CD4-positive, CD25-positive, alpha-beta regulatory T cell (primary cell): ENCODE measurements at regions not wholly inside any gene's neighbourhood (a gene's known extent, or its start where the extent isn't known, plus 50 kb on each side); places are given as distances from the start of the nearest gene placed in this dataset.

Experiments used
- ATAC-seq, 2 donors: fragments of 150-1000 bp; cut with Tn5 transposase; one replicate each; pipeline ENCODE4 v1.10.0; 2021; ENCODE audit warnings: low read depth in 2 of 2, moderate number of reproducible peaks in 2 of 2, moderate library complexity in 1 of 2
- DNase-seq, 3 donors: peaks; one replicate each; pipeline versions ENCODE4 v3.0.0 to v3.0.0-alpha.2; 2012 to 2022; ENCODE audit warnings: mixed read lengths in 1 of 3
- H3K27ac ChIP-seq: one replicate; pipeline ENCODE4 v1.7.0; 2013; ENCODE audit warnings: mild to moderate bottlenecking, low read length; ENCODE audit not compliant: insufficient read depth, poor library complexity, severe bottlenecking
- H3K27me3 ChIP-seq: one replicate; pipeline ENCODE4 v1.7.0; 2013; ENCODE audit warnings: low read length; ENCODE audit not compliant: control insufficient read depth, insufficient read depth
- H3K36me3 ChIP-seq: one replicate; pipeline ENCODE4 v1.7.0; 2013; ENCODE audit warnings: mild to moderate bottlenecking, low read length, moderate library complexity; ENCODE audit not compliant: control insufficient read depth, insufficient read depth
- H3K4me1 ChIP-seq: 2 replicates; pipeline ENCODE4 v1.7.0; 2013; ENCODE audit warnings: mild to moderate bottlenecking, low read length; ENCODE audit not compliant: insufficient read depth, control insufficient read depth, poor library complexity, severe bottlenecking
- H3K4me3 ChIP-seq: one replicate; pipeline ENCODE4 v1.7.0; 2013; ENCODE audit warnings: low read depth, mild to moderate bottlenecking, low read length, moderate library complexity
- H3K9me3 ChIP-seq, 2 experiments: 1 replicate in 1 of 2; 2 replicates in 1 of 2; pipeline ENCODE4 v1.7.0; 2013; ENCODE audit warnings: low read length in 2 of 2, mild to moderate bottlenecking in 1 of 2, moderate library complexity in 1 of 2; ENCODE audit not compliant: control insufficient read depth in 2 of 2
- H3K27ac Mint-ChIP-seq, 3 donors: one replicate each; pipeline ENCODE4 v1.8.0; 2020 to 2022; ENCODE audit warnings: mild to moderate bottlenecking in 3 of 3, mixed read lengths in 3 of 3, moderate library complexity in 2 of 3
- H3K27me3 Mint-ChIP-seq: one replicate; pipeline ENCODE4 v1.8.0; 2022; ENCODE audit warnings: mild to moderate bottlenecking, mixed read lengths
- H3K36me3 Mint-ChIP-seq: one replicate; pipeline ENCODE4 v1.8.0; 2020; ENCODE audit warnings: mixed read lengths
- H3K4me1 Mint-ChIP-seq, 4 donors: one replicate each; pipeline ENCODE4 v1.8.0; 2020 to 2022; ENCODE audit warnings: mixed read lengths in 4 of 4, mild to moderate bottlenecking in 1 of 4
- H3K4me3 Mint-ChIP-seq, 4 donors: one replicate each; pipeline ENCODE4 v1.8.0; 2020 to 2022; ENCODE audit warnings: mild to moderate bottlenecking in 4 of 4, mixed read lengths in 4 of 4, moderate library complexity in 3 of 4
- H3K9me3 Mint-ChIP-seq, 7 donors: one replicate each; pipeline ENCODE4 v1.8.0; 2020 to 2022; ENCODE audit warnings: mixed read lengths in 7 of 7, mild to moderate bottlenecking in 3 of 7, moderate library complexity in 2 of 7

- no peak overlapping the region for H3K4me3 Mint-ChIP-seq
- H3K36me3 Mint-ChIP-seq, result no peaks in the 10 kb centered on the region
- Histone ChIP-seq H3K36me3 (no peaks in the 10 kb centered on the region), H3K4me3 (no peak overlapping the region), H3K9me3 (no peaks in the 10 kb centered on the region), H3K4me1 (no peaks in the 10 kb centered on the region), H3K27me3 (no peaks in the 10 kb centered on the region), H3K27ac (no peak overlapping the region)
- H3K4me1 Mint-ChIP-seq, result no peaks in the 10 kb centered on the region
- no peak overlapping the region for H3K27ac Mint-ChIP-seq
- ATAC-seq (no peak), DNase-seq (no peak)
- H3K27me3 Mint-ChIP-seq, result no peaks in the 10 kb centered on the region
- peaks cover 0 to 9% (median 0%) of the 10 kb centered on the region in 7 donors for H3K9me3 Mint-ChIP-seq
Observed at GRCh38 chr4:176525576-176525975, 205.8 kb downstream of the SPCS3 start.

- Histone ChIP-seq H3K4me1 (no peaks in the 10 kb centered on the region), H3K4me3 (no peak overlapping the region), H3K27me3 (no peaks in the 10 kb centered on the region), H3K9me3 (no peaks in the 10 kb centered on the region), H3K27ac (no peak overlapping the region), H3K36me3 (no peaks in the 10 kb centered on the region)
- Mint-ChIP-seq H3K27me3 (no peaks in the 10 kb centered on the region), H3K27ac (no peak overlapping the region), H3K4me3 (no peak overlapping the region), H3K9me3 (peaks cover 0 to 5% (median 0%) of the 10 kb centered on the region in 7 donors), H3K36me3 (no peaks in the 10 kb centered on the region), H3K4me1 (no peaks in the 10 kb centered on the region)
- DNase-seq (no peak), ATAC-seq (no peak)
Observed at GRCh38 chr4:176526704-176527103, 206.9 kb downstream of the SPCS3 start.

GRCh38 chr4:176529574-176529973 is 209.8 kb downstream of the SPCS3 start:
- Mint-ChIP-seq H3K4me3 (no peak overlapping the region), H3K27ac (no peak overlapping the region), H3K9me3 (peaks cover 0 to 2% (median 0%) of the 10 kb centered on the region in 7 donors), H3K36me3 (no peaks in the 10 kb centered on the region), H3K4me1 (no peaks in the 10 kb centered on the region), H3K27me3 (no peaks in the 10 kb centered on the region)
- DNase-seq (no peak), ATAC-seq (no peak)
- Histone ChIP-seq H3K9me3 (no peaks in the 10 kb centered on the region), H3K4me1 (no peaks in the 10 kb centered on the region), H3K4me3 (no peak overlapping the region), H3K27ac (no peak overlapping the region), H3K27me3 (no peaks in the 10 kb centered on the region), H3K36me3 (no peaks in the 10 kb centered on the region)

- Mint-ChIP-seq H3K27me3 (no peaks in the 10 kb centered on the region), H3K9me3 (no peaks in the 10 kb centered on the region), H3K36me3 (no peaks in the 10 kb centered on the region), H3K27ac (no peak overlapping the region), H3K4me3 (no peak overlapping the region), H3K4me1 (no peaks in the 10 kb centered on the region)
- Histone ChIP-seq H3K36me3 (no peaks in the 10 kb centered on the region), H3K4me3 (no peak overlapping the region), H3K27ac (no peak overlapping the region), H3K9me3 (no peaks in the 10 kb centered on the region), H3K27me3 (no peaks in the 10 kb centered on the region), H3K4me1 (no peaks in the 10 kb centered on the region)
- ATAC-seq, result no peak
- no peak for DNase-seq
Observed at GRCh38 chr4:176533159-176533558, 213.4 kb downstream of the SPCS3 start.

GRCh38 chr4:176534566-176534965 is 214.8 kb downstream of the SPCS3 start:
- Mint-ChIP-seq H3K9me3 (no peaks in the 10 kb centered on the region), H3K36me3 (no peaks in the 10 kb centered on the region), H3K27ac (no peak overlapping the region), H3K27me3 (no peaks in the 10 kb centered on the region), H3K4me3 (no peak overlapping the region), H3K4me1 (no peaks in the 10 kb centered on the region)
- Histone ChIP-seq H3K9me3 (no peaks in the 10 kb centered on the region), H3K4me3 (no peak overlapping the region), H3K36me3 (no peaks in the 10 kb centered on the region), H3K27me3 (no peaks in the 10 kb centered on the region), H3K27ac (no peak overlapping the region), H3K4me1 (no peaks in the 10 kb centered on the region)
- no peak for DNase-seq
- no peak for ATAC-seq

GRCh38 chr4:176538217-176538925 is 218.6 kb downstream of the SPCS3 start:
- Mint-ChIP-seq H3K36me3 (no peaks in the 10 kb centered on the region), H3K9me3 (no peaks in the 10 kb centered on the region), H3K4me1 (no peaks in the 10 kb centered on the region), H3K27ac (no peak overlapping the region), H3K27me3 (no peaks in the 10 kb centered on the region), H3K4me3 (no peak overlapping the region)
- H3K36me3 ChIP-seq, result no peaks in the 10 kb centered on the region
- DNase-seq (no peak), ATAC-seq (no peak)
- H3K9me3 ChIP-seq, result no peaks in the 10 kb centered on the region
- H3K4me3 ChIP-seq, result no peak overlapping the region
- no peak overlapping the region for H3K27ac ChIP-seq
- no peaks in the 10 kb centered on the region for H3K4me1 ChIP-seq
- no peaks in the 10 kb centered on the region for H3K27me3 ChIP-seq

- Mint-ChIP-seq H3K4me3 (no peak overlapping the region), H3K36me3 (no peaks in the 10 kb centered on the region), H3K27ac (no peak overlapping the region), H3K9me3 (no peaks in the 10 kb centered on the region), H3K27me3 (no peaks in the 10 kb centered on the region), H3K4me1 (no peaks in the 10 kb centered on the region)
- no peak overlapping the region for H3K27ac ChIP-seq
- H3K9me3 ChIP-seq, result no peaks in the 10 kb centered on the region
- no peak overlapping the region for H3K4me3 ChIP-seq
- ATAC-seq (no peak), DNase-seq (no peak)
- H3K27me3 ChIP-seq, result no peaks in the 10 kb centered on the region
- no peaks in the 10 kb centered on the region for H3K4me1 ChIP-seq
- H3K36me3 ChIP-seq, result no peaks in the 10 kb centered on the region
Observed at GRCh38 chr4:176539091-176539784, 219.5 kb downstream of the SPCS3 start.

- H3K27ac Mint-ChIP-seq, result no peak overlapping the region
- no peak for ATAC-seq
Observed at GRCh38 chr4:176539785-176540175, 220.0 kb downstream of the SPCS3 start.

More at GRCh38 chr4:176539785-176540175, 220.0 kb downstream of the SPCS3 start:
- H3K27me3 Mint-ChIP-seq, result no peaks in the 10 kb centered on the region
- no peaks in the 10 kb centered on the region for H3K36me3 Mint-ChIP-seq
- Histone ChIP-seq H3K4me1 (no peaks in the 10 kb centered on the region), H3K27ac (no peak overlapping the region), H3K9me3 (no peaks in the 10 kb centered on the region), H3K36me3 (no peaks in the 10 kb centered on the region), H3K27me3 (no peaks in the 10 kb centered on the region), H3K4me3 (no peak overlapping the region)
- H3K9me3 Mint-ChIP-seq, result no peaks in the 10 kb centered on the region
- no peak overlapping the region for H3K4me3 Mint-ChIP-seq
- H3K4me1 Mint-ChIP-seq, result no peaks in the 10 kb centered on the region
- DNase-seq, result no peak
